BLaER1 treated with 17β-estradiol and CSF1 and Interleukin-3, amounts not matched to agents 10 nM and 100 nM (cell line): ENCODE measurements at regions not wholly inside any gene's neighbourhood (a gene's known extent, or its start where the extent isn't known, plus 50 kb on each side); places are given as distances from the start of the nearest gene placed in this dataset.
"Not testable (repeated sequence)": the region's sequence is repeated elsewhere in the genome, so short reads cannot be mapped to it uniquely, and the experiment has no call there.

Experiments used
- H3K27ac ChIP-seq, 11 experiments: shearing (Covaris generic); formaldehyde crosslinking; 2 replicates each; pipeline ENCODE4 v1.8.1; 2022
- H3K27me3 ChIP-seq, 11 experiments: shearing (Covaris generic); formaldehyde crosslinking; 2 replicates each; pipeline ENCODE4 v1.8.1; 2022
- H3K36me3 ChIP-seq, 11 experiments: shearing (Covaris generic); formaldehyde crosslinking; 2 replicates each; pipeline ENCODE4 v1.8.1; 2022
- H3K4me1 ChIP-seq, 10 experiments: shearing (Covaris generic); formaldehyde crosslinking; 2 replicates each; pipeline ENCODE4 v1.8.1; 2022
- H3K4me2 ChIP-seq, 11 experiments: shearing (Covaris generic); formaldehyde crosslinking; 2 replicates each; pipeline ENCODE4 v1.8.1; 2022
- H3K4me3 ChIP-seq, 10 experiments: shearing (Covaris generic); formaldehyde crosslinking; 2 replicates each; pipeline ENCODE4 v1.8.1; 2022
- H3K9ac ChIP-seq, 11 experiments: shearing (Covaris generic); formaldehyde crosslinking; 2 replicates each; pipeline ENCODE4 v1.8.1; 2022
- H3K9me3 ChIP-seq, 11 experiments: shearing (Covaris generic); formaldehyde crosslinking; replicated peaks in 1 of 11; 2 replicates each; pipeline ENCODE4 v1.8.1; 2022
- H4K20me1 ChIP-seq, 11 experiments: shearing (Covaris generic); formaldehyde crosslinking; 2 replicates each; pipeline ENCODE4 v1.8.1; 2022
- Cebpa-rat ChIP-seq, 11 experiments: shearing (Covaris generic); IDR thresholded peaks; 2 replicates each; pipeline ENCODE4 v1.8.1; 2022

DNA sequence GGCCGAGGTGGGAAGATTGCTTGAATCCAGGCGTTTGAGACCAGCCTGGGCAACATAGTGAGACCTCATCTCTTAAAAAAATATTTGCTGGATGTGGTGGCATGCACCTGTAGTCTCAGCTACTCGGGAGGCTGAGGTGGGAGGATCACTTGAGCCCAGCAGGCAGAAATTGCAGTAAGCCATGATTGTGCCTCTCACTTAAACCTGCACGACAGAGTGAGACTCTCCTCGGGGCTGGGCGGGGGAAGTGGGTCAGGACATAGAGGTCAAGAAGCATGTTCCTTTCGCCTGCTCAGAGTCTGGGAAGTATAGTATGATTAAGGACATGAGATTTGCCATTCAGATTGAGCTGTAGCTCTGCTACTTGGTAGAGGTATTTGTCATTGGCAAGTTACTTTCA, 52.3 kb downstream of the SEPTIN7 start:
- peaks cover 10 to 55% (median 40%) of the 10 kb centered on the region in 11 experiments; a peak in 20 of 22 replicates for H3K9me3 ChIP-seq
- H4K20me1 ChIP-seq: peaks cover 14 to 97% (median 43%) of the 10 kb centered on the region in 11 experiments; a peak in 19 of 22 replicates
- not testable (repeated sequence) for H3K27me3 ChIP-seq, H3K9ac ChIP-seq, H3K4me2 ChIP-seq, H3K4me1 ChIP-seq, H3K27ac ChIP-seq, H3K4me3 ChIP-seq
- peaks cover 63 to 94% (median 88%) of the 10 kb centered on the region in 11 experiments for H3K36me3 ChIP-seq

DNA sequence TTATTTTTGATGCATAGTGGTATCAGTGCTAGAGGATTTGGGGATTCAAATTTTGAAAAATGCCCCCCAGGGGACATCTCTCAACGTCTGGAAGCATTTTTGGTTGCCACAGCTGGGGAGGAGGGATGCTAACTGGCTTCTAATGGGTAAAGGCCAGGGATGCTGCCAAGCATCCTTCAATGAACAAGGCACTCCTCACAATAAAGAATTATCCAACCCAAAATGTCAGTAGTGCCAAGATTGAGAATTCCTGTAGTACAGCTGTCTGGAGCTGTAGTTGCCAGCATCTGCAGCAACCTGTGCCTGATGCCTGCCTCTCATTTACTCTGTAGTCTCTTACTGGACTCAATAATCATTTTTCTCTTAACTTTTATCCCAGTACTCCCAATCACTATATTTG, 53.5 kb downstream of the SEPTIN7 start:
- Histone ChIP-seq H3K4me3 (no peak overlapping the region), H4K20me1 (peaks cover 12 to 97% (median 39%) of the 10 kb centered on the region in 11 experiments; a peak in 20 of 22 replicates), H3K27ac (no peak overlapping the region), H3K4me1 (no peaks in the 10 kb centered on the region), H3K4me2 (no peak overlapping the region), H3K9me3 (peaks cover 10 to 57% (median 43%) of the 10 kb centered on the region in 11 experiments; a peak in 20 of 22 replicates), H3K27me3 (no peaks in the 10 kb centered on the region), H3K9ac (no peak overlapping the region), H3K36me3 (peaks cover 55 to 87% (median 82%) of the 10 kb centered on the region in 11 experiments)
- no peak for TF ChIP-seq Cebpa-rat (IDR thresholded peaks at IDR 0.05)

DNA sequence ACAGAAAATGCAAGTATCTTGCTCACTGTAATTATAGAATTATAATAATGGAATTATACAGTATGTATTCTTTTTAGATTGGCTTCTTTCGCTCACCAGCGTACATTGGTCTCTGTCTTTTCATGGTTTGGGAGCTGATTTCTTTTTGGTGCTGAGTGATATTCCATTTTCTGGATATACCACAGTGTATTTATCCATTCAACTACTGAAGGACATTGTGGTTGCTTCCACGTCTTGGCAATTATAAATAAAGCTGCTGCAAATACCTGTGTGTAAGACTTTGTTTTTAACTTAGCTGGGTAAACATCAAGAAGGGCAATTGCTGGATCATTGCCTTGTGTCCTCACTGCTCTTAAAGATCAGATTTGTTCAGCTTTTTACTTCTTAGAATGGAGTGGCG, 55.3 kb downstream of the SEPTIN7 start:
- Histone ChIP-seq H3K4me3 (no peak overlapping the region), H3K27me3 (no peaks in the 10 kb centered on the region), H3K9me3 (peaks cover 10 to 57% (median 43%) of the 10 kb centered on the region in 11 experiments; a peak in 20 of 22 replicates), H3K4me2 (no peak overlapping the region), H3K4me1 (no peaks in the 10 kb centered on the region), H3K36me3 (peaks cover 45 to 76% (median 69%) of the 10 kb centered on the region in 11 experiments), H3K9ac (no peak overlapping the region), H4K20me1 (peaks cover 22 to 97% (median 40%) of the 10 kb centered on the region in 11 experiments; a peak in 21 of 22 replicates), H3K27ac (no peak overlapping the region)
- no peak for TF ChIP-seq Cebpa-rat (IDR thresholded peaks at IDR 0.05)

GRCh38 chr7:35860664-35861063, 59.8 kb downstream of the SEPTIN7 start:
- H3K36me3 ChIP-seq: peaks cover 41 to 79% (median 64%) of the 10 kb centered on the region in 11 experiments
- no peak for TF ChIP-seq Cebpa-rat (IDR thresholded peaks at IDR 0.05)
- no peaks in the 10 kb centered on the region for H3K27me3 ChIP-seq
- no peak overlapping the region for H3K27ac ChIP-seq
- no peak overlapping the region for H3K9ac ChIP-seq
- peaks cover 34 to 96% (median 54%) of the 10 kb centered on the region in 11 experiments for H4K20me1 ChIP-seq
- H3K4me3 ChIP-seq: no peak overlapping the region
- H3K4me1 ChIP-seq: no peaks in the 10 kb centered on the region
- H3K4me2 ChIP-seq: no peak overlapping the region
- peaks cover 6 to 18% (median 10%) of the 10 kb centered on the region in 11 experiments; a peak in 19 of 22 replicates for H3K9me3 ChIP-seq

- Histone ChIP-seq H3K4me2 (no peak overlapping the region), H3K4me3 (no peak overlapping the region), H4K20me1 (peaks cover 19 to 74% (median 37%) of the 10 kb centered on the region in 11 experiments), H3K36me3 (peaks cover 53 to 98% (median 81%) of the 10 kb centered on the region in 11 experiments), H3K27me3 (no peaks in the 10 kb centered on the region), H3K9ac (no peak overlapping the region), H3K4me1 (peaks cover 0 to 18% (median 0%) of the 10 kb centered on the region in 10 experiments; a peak in 8 of 20 replicates), H3K9me3 (no peaks in the 10 kb centered on the region; a peak in 1 of 22 replicates), H3K27ac (no peak overlapping the region)
- TF ChIP-seq Cebpa-rat (IDR thresholded peaks at IDR 0.05): no peak
Measured at GRCh38 chr7:35865287-35865686, 64.4 kb downstream of the SEPTIN7 start.

- no peak overlapping the region for H3K4me3 ChIP-seq
- H3K4me1 ChIP-seq: peaks cover 0 to 18% (median 0%) of the 10 kb centered on the region in 10 experiments; a peak in 8 of 20 replicates
- no peak overlapping the region for H3K9ac ChIP-seq
- no peak for TF ChIP-seq Cebpa-rat (IDR thresholded peaks at IDR 0.05)
- H3K27me3 ChIP-seq: no peaks in the 10 kb centered on the region
- no peak overlapping the region for H3K4me2 ChIP-seq
- peaks cover 53 to 98% (median 80%) of the 10 kb centered on the region in 11 experiments for H3K36me3 ChIP-seq
- H4K20me1 ChIP-seq: peaks cover 13 to 74% (median 31%) of the 10 kb centered on the region in 11 experiments
- no peak overlapping the region for H3K27ac ChIP-seq
- H3K9me3 ChIP-seq: no peaks in the 10 kb centered on the region; a peak in 1 of 22 replicates
Measured at GRCh38 chr7:35866186-35866585, 65.3 kb downstream of the SEPTIN7 start.

GRCh38 chr7:35869117-35869516, 68.3 kb downstream of the SEPTIN7 start:
- H3K27ac ChIP-seq, H3K9ac ChIP-seq, H3K9me3 ChIP-seq, H3K27me3 ChIP-seq, H3K4me3 ChIP-seq: not testable (repeated sequence)
- H3K4me2 ChIP-seq: peak overlapping the region in 3 of 11 experiments; percentile 29 to 54 (median 40); a peak in 5 of 22 replicates
- peaks cover 0 to 62% (median 14%) of the 10 kb centered on the region in 11 experiments; a peak in 13 of 22 replicates for H4K20me1 ChIP-seq
- H3K36me3 ChIP-seq: peaks cover 64 to 97% (median 82%) of the 10 kb centered on the region in 11 experiments
- peaks cover 0 to 18% (median 0%) of the 10 kb centered on the region in 10 experiments; a peak in 8 of 20 replicates for H3K4me1 ChIP-seq

- H3K9me3 ChIP-seq: no peaks in the 10 kb centered on the region; a peak in 1 of 22 replicates
- no peak for TF ChIP-seq Cebpa-rat (IDR thresholded peaks at IDR 0.05)
- H3K4me3 ChIP-seq: no peak overlapping the region
- H4K20me1 ChIP-seq: peaks cover 0 to 57% (median 14%) of the 10 kb centered on the region in 11 experiments; a peak in 13 of 22 replicates
- no peak overlapping the region for H3K27ac ChIP-seq
- H3K4me2 ChIP-seq: no peak overlapping the region
- H3K36me3 ChIP-seq: peaks cover 58 to 97% (median 82%) of the 10 kb centered on the region in 11 experiments
- peaks cover 0 to 18% (median 0%) of the 10 kb centered on the region in 10 experiments; a peak in 8 of 20 replicates for H3K4me1 ChIP-seq
- H3K9ac ChIP-seq: no peak overlapping the region
- H3K27me3 ChIP-seq: no peaks in the 10 kb centered on the region
Measured at GRCh38 chr7:35869810-35870209, 69.0 kb downstream of the SEPTIN7 start.

GRCh38 chr7:35871856-35872255, 71.0 kb downstream of the SEPTIN7 start:
- TF ChIP-seq Cebpa-rat (IDR thresholded peaks at IDR 0.05): no peak
- no peaks in the 10 kb centered on the region for H3K27me3 ChIP-seq

More at GRCh38 chr7:35871856-35872255, 71.0 kb downstream of the SEPTIN7 start:
- peaks cover 46 to 97% (median 71%) of the 10 kb centered on the region in 11 experiments for H3K36me3 ChIP-seq
- no peak overlapping the region for H3K4me3 ChIP-seq
- H3K4me1 ChIP-seq: peaks cover 0 to 18% (median 0%) of the 10 kb centered on the region in 10 experiments; a peak in 8 of 20 replicates
- no peak overlapping the region for H3K27ac ChIP-seq
- peaks cover 0 to 38% (median 11%) of the 10 kb centered on the region in 11 experiments; a peak in 11 of 22 replicates for H4K20me1 ChIP-seq
- no peak overlapping the region for H3K4me2 ChIP-seq
- no peaks in the 10 kb centered on the region for H3K9me3 ChIP-seq
- no peak overlapping the region for H3K9ac ChIP-seq
